ENCODE measurements at regions not wholly inside any gene's neighbourhood (a gene's known extent, or its start where the extent isn't known, plus 50 kb on each side); places are given as distances from the start of the nearest gene placed in this dataset.

DNA sequence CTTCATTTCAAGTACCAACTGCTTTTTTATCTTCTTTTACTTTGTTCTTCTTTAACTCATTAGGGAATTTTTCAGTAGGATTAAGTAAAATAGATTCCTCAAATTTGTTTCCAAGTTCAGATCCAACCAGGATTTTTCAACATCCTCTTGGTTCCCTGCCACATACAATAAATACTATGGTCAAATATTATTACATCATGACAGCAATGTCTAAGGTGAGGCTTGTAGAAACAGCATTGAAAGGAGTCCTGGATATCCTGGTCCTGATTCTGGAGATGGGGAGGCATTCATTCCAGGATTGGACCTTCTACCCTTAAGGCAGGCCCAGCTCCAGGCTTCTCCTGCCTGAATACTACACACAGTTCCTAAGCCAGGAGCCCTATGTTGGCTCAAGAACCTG, 80.2 kb upstream of the F3 start:
- TF ChIP-seq EP300 (IDR thresholded peaks at IDR 0.05) (no peak), POLR2A (IDR thresholded peaks at IDR 0.05; ENCODE audit: low read depth) (no peak), POLR2AphosphoS5 (IDR thresholded peaks at IDR 0.05) (no peak)
- TF ChIP-seq, protein P1, sequence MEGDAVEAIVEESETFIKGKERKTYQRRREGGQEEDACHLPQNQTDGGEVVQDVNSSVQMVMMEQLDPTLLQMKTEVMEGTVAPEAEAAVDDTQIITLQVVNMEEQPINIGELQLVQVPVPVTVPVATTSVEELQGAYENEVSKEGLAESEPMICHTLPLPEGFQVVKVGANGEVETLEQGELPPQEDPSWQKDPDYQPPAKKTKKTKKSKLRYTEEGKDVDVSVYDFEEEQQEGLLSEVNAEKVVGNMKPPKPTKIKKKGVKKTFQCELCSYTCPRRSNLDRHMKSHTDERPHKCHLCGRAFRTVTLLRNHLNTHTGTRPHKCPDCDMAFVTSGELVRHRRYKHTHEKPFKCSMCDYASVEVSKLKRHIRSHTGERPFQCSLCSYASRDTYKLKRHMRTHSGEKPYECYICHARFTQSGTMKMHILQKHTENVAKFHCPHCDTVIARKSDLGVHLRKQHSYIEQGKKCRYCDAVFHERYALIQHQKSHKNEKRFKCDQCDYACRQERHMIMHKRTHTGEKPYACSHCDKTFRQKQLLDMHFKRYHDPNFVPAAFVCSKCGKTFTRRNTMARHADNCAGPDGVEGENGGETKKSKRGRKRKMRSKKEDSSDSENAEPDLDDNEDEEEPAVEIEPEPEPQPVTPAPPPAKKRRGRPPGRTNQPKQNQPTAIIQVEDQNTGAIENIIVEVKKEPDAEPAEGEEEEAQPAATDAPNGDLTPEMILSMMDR (IDR thresholded peaks at IDR 0.05) = no peak
- intact Hi-C loops (cut with DNase I) = no loop called here
- Histone ChIP-seq H3K9me3 (no peaks in the 10 kb centered on the region), H3K4me3 (no peak overlapping the region), H3K4me1 (peaks cover 0 to 30% (median 24%) of the 10 kb centered on the region in 4 donors), H3K36me3 (no peaks in the 10 kb centered on the region), H3K27me3 (no peaks in the 10 kb centered on the region), H3K27ac (replicated peaks in 1 of 4) (peak overlapping the region in 3 of 4 donors; percentile 54 to 62 (median 54))
- no peak for DNase-seq (ENCODE audit: extremely low spot score)

DNA sequence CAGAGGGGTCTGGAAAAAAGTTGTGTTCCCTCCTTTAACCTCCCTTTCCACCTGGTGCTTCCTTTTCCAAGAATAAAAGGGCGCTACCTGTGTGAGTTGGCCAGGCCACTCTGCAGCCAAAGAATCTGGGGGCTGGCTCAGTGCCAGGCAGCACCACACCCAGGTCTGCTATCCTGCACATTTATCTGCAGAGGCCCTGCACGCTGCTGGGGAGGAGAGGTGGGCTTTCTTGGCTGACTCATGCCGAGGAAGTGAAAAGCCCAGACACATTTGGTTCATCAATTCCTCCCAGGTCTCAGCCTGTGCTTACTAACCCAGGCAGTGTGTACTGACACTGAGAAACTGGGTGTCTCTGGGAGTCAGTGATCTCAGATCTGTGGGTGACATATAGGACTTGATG, 79.8 kb upstream of the F3 start:
- no peak for TF ChIP-seq POLR2A (IDR thresholded peaks at IDR 0.05; ENCODE audit: low read depth)
- TF ChIP-seq EP300 (IDR thresholded peaks at IDR 0.05) = no peak
- TF ChIP-seq, protein P1 (IDR thresholded peaks at IDR 0.05) = no peak
- no peak for TF ChIP-seq POLR2AphosphoS5 (IDR thresholded peaks at IDR 0.05)
- no peaks in the 10 kb centered on the region for H3K9me3 ChIP-seq
- peak overlapping the region in 3 of 4 donors; percentile 54 to 62 (median 54) for H3K27ac ChIP-seq (replicated peaks in 1 of 4)
- no peak overlapping the region for H3K4me3 ChIP-seq
- H3K4me1 ChIP-seq = peaks cover 0 to 30% (median 24%) of the 10 kb centered on the region in 4 donors
- no peak for DNase-seq (ENCODE audit: extremely low spot score)
- intact Hi-C loops (cut with DNase I) = no loop called here
- no peaks in the 10 kb centered on the region for H3K27me3 ChIP-seq
- WGBS = 55% methylated on average over 3 of the region's 3 CpGs
- H3K36me3 ChIP-seq = no peaks in the 10 kb centered on the region

DNA sequence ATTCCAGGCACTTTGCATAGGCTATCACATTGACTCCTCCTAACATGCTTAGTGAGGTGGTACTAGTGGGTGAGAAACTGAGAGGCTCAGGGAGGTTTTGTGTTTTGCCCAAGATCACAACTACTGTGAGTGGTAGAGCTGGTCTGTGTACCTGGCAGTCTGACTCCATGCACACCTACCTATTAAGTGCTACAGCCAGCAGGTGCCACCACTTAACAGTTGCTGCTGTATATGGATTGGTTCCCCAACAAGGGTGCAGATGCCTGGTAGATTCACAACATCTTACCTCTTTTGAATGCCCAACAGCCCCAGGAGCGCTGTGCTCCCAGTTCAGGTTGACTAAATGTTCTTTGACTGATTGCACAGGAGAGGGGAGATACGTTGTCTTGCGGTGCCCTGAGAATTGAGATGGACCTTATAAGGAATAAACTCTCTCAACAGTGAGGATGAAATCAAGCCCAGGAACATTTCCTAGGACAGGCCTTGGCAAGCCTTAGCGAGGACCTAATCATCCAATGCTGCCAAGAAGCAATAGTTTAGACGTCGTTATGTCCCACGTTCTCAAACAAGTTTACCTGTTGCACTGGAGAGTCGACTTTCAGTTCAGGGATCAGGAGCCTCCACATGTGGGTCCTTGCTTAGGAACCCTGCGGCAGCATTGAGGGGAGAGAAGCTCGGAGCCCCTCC, 78.9 kb upstream of the F3 start:
- Histone ChIP-seq H3K27ac (replicated peaks in 1 of 4) (peak overlapping the region; percentile 20 to 62 (median 54)), H3K27me3 (no peaks in the 10 kb centered on the region), H3K9me3 (no peaks in the 10 kb centered on the region), H3K4me3 (no peak overlapping the region), H3K4me1 (peaks cover 0 to 30% (median 24%) of the 10 kb centered on the region in 4 donors), H3K36me3 (no peaks in the 10 kb centered on the region)
- intact Hi-C loops (cut with DNase I) = no loop called here
- DNase-seq (ENCODE audit: extremely low spot score) = no peak
- WGBS = 67% methylated on average over 8 of the region's 10 CpGs
- TF ChIP-seq POLR2AphosphoS5 (IDR thresholded peaks at IDR 0.05) = peak in 1 of 2 donors; percentile 74
- TF ChIP-seq, protein P1 (IDR thresholded peaks at IDR 0.05) = no peak

DNA sequence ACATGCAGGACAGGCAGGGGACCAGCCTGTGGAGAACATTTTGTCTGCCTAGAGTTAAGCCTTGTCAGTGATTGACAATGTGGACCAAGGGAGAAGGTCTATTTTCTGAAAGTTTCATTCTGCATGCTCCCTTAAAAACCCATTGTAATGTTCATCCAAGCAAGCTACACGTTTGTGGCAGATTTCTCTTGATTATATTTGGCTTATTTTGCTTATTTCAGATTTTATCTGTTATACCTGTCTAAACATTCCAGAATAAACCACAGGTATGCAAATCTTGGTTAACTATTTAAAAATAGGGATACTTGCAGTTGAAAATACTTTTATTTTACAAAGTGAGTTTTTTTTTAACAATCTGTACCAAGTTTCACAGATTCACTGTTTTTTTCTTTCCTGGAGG, 78.2 kb upstream of the F3 start:
- H3K36me3 ChIP-seq = no peaks in the 10 kb centered on the region
- H3K27ac ChIP-seq (replicated peaks in 1 of 4) = peak overlapping the region in 1 of 4 donors; percentile 62
- WGBS = 56% methylated on average over 1 of the region's 1 CpG
- intact Hi-C loops (cut with DNase I) = no loop called here
- H3K4me3 ChIP-seq = no peak overlapping the region
- no peaks in the 10 kb centered on the region for H3K9me3 ChIP-seq
- H3K4me1 ChIP-seq = peaks cover 0 to 30% (median 24%) of the 10 kb centered on the region in 4 donors
- DNase-seq (ENCODE audit: extremely low spot score) = no peak
- TF ChIP-seq POLR2AphosphoS5 (IDR thresholded peaks at IDR 0.05) (no peak), EP300 (IDR thresholded peaks at IDR 0.05) (no peak)
- H3K27me3 ChIP-seq = no peaks in the 10 kb centered on the region

DNA sequence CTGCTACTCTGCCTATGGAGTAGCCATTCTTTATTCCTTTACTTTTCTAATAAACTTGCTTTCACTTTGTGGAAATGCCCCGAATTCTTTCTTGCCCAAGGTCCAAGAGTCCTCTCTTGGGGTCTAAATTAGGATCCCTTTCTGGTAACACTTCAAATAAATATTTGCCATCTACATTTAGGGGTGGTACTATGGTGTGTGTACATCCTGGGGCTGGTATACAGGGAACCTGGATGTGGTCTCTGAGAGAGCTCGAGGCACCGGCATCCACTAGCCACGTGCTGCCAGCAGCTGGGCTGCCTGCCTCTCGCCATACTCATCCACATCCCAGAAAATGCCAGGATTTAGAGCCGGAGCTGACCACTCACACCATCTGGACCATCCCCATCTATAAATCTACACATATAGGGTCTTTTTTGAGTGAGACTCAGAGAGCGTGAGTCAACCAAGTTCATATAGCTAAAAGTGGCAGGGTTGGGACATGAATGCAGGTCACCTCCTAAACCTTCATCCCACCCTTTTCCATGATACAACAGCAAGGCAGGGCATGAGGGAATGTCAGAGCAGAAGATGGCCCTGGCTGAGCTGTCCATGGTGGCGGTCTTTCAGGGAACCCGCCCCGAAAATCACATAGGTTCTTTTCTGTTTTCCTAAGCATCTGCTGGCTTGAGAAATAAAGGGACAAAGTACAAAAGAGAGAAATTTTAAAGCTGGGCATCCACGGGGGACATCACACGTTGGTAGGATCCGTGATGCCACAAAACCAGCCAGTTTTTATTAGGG, 76.6 kb upstream of the F3 start:
- no peaks in the 10 kb centered on the region for H3K9me3 ChIP-seq
- no peak for DNase-seq (ENCODE audit: extremely low spot score)
- no peaks in the 10 kb centered on the region for H3K36me3 ChIP-seq
- intact Hi-C loops (cut with DNase I) = no loop called here
- H3K27me3 ChIP-seq = no peaks in the 10 kb centered on the region
- WGBS = 96% methylated on average over 13 of the region's 13 CpGs
- H3K27ac ChIP-seq (replicated peaks in 1 of 4) = no peak overlapping the region
- peaks cover 0 to 30% (median 24%) of the 10 kb centered on the region in 4 donors for H3K4me1 ChIP-seq
- TF ChIP-seq POLR2A (IDR thresholded peaks at IDR 0.05; ENCODE audit: low read depth) (no peak), EP300 (IDR thresholded peaks at IDR 0.05) (no peak), POLR2AphosphoS5 (IDR thresholded peaks at IDR 0.05) (no peak)
- TF ChIP-seq, protein P1 (IDR thresholded peaks at IDR 0.05) = no peak
- H3K4me3 ChIP-seq = no peak overlapping the region
